H9 (cell line): ENCODE measurements at regions not wholly inside any gene's neighbourhood (a gene's known extent, or its start where the extent isn't known, plus 50 kb on each side); places are given as distances from the start of the nearest gene placed in this dataset.

Source experiments
- DNase-seq: peaks from one replicate; pipeline ENCODE4 v3.0.0-alpha.2; 2017
- H2AFZ ChIP-seq: one replicate; pipeline ENCODE4 v1.6.1; 2013; ENCODE audit warnings: mild to moderate bottlenecking, low read length, control low read depth, moderate library complexity
- H2AK5ac ChIP-seq: 2 replicates; pipeline ENCODE4 v1.6.1; 2013; ENCODE audit warnings: low read length, control low read depth, mixed read lengths; ENCODE audit not compliant: insufficient read length
- H2BK120ac ChIP-seq: one replicate; pipeline ENCODE4 v1.6.1; 2013; ENCODE audit warnings: low read depth, mild to moderate bottlenecking, low read length, control low read depth, inconsistent platforms; ENCODE audit not compliant: poor library complexity, severe bottlenecking
- H2BK12ac ChIP-seq: 2 replicates; pipeline ENCODE4 v1.6.1; 2013; ENCODE audit warnings: low read length, control low read depth, mixed read lengths, low read depth; ENCODE audit not compliant: insufficient read length
- H2BK15ac ChIP-seq: 2 replicates; pipeline ENCODE4 v1.6.1; 2013; ENCODE audit warnings: low read depth, low read length, control low read depth
- H2BK20ac ChIP-seq: one replicate; pipeline ENCODE4 v1.6.1; 2013; ENCODE audit warnings: low read depth, mild to moderate bottlenecking, low read length, control low read depth, inconsistent platforms; ENCODE audit not compliant: poor library complexity, severe bottlenecking
- H2BK5ac ChIP-seq: 2 replicates; pipeline ENCODE4 v1.6.1; 2013; ENCODE audit warnings: low read length, control low read depth, mixed read lengths; ENCODE audit not compliant: insufficient read length
- H3K14ac ChIP-seq: 2 replicates; pipeline ENCODE4 v1.6.1; 2013; ENCODE audit warnings: low read length, control low read depth; ENCODE audit not compliant: insufficient read depth
- H3K18ac ChIP-seq: 2 replicates; pipeline ENCODE4 v1.6.1; 2013; ENCODE audit warnings: low read depth, mild to moderate bottlenecking, mixed read lengths, low read length, control low read depth; ENCODE audit not compliant: insufficient read length
- H3K23ac ChIP-seq: 2 replicates; pipeline ENCODE4 v1.6.1; 2013; ENCODE audit warnings: low read length, control low read depth, mixed read lengths, low read depth; ENCODE audit not compliant: insufficient read length
- H3K23me2 ChIP-seq: 2 replicates; pipeline ENCODE4 v1.6.1; 2013; ENCODE audit warnings: low read depth, mild to moderate bottlenecking, mixed read lengths, low read length, control low read depth; ENCODE audit not compliant: insufficient read length, poor library complexity, severe bottlenecking
- H3K27ac ChIP-seq: 2 replicates; pipeline ENCODE4 v1.5.1; 2013; ENCODE audit warnings: low read length, control low read depth, mixed read lengths, low read depth; ENCODE audit not compliant: insufficient read length
- H3K27me3 ChIP-seq: 2 replicates; pipeline ENCODE4 v1.6.1; 2013; ENCODE audit warnings: low read length, control low read depth, inconsistent platforms; ENCODE audit not compliant: insufficient read depth
- H3K4ac ChIP-seq: 2 replicates; pipeline ENCODE4 v1.6.1; 2013; ENCODE audit warnings: low read depth, mild to moderate bottlenecking, control low read depth, inconsistent platforms, low read length, moderate library complexity
- H3K4me1 ChIP-seq: 2 replicates; pipeline ENCODE4 v1.6.1; 2013; ENCODE audit warnings: low read length, control low read depth, inconsistent platforms; ENCODE audit not compliant: insufficient read depth
- H3K4me2 ChIP-seq: 2 replicates; pipeline ENCODE4 v1.6.1; 2013; ENCODE audit warnings: low read length, control low read depth, mixed read lengths; ENCODE audit not compliant: insufficient read length, insufficient read depth
- H3K56ac ChIP-seq: 2 replicates; pipeline ENCODE4 v1.6.1; 2013; ENCODE audit warnings: low read depth, mild to moderate bottlenecking, mixed read lengths, low read length, control low read depth; ENCODE audit not compliant: insufficient read length
- H3K79me1 ChIP-seq: 2 replicates; pipeline ENCODE4 v1.6.1; 2013; ENCODE audit warnings: low read depth, mild to moderate bottlenecking, moderate library complexity, low read length, control low read depth, inconsistent platforms; ENCODE audit not compliant: insufficient read depth, poor library complexity, severe bottlenecking
- H3K79me2 ChIP-seq: 2 replicates; pipeline ENCODE4 v1.6.1; 2013; ENCODE audit warnings: low read length, control low read depth, inconsistent platforms; ENCODE audit not compliant: insufficient read depth
- H3K9ac ChIP-seq: 2 replicates; pipeline ENCODE4 v1.6.1; 2013; ENCODE audit warnings: low read length, control low read depth, mixed read lengths; ENCODE audit not compliant: insufficient read length; ENCODE audit errors: extremely low read depth
- H3K9me3 ChIP-seq: one replicate; pipeline ENCODE4 v1.6.1; 2013; ENCODE audit warnings: low read depth, low read length, inconsistent platforms; ENCODE audit not compliant: control insufficient read depth
- H3T11ph ChIP-seq: one replicate; pipeline ENCODE4 v1.6.1; 2013; ENCODE audit warnings: mild to moderate bottlenecking, low read length, control low read depth, inconsistent platforms
- H4K20me1 ChIP-seq: one replicate; pipeline ENCODE4 v1.6.1; 2013; ENCODE audit not compliant: control insufficient read depth, insufficient read length, insufficient read depth
- H4K5ac ChIP-seq: 2 replicates; pipeline ENCODE4 v1.6.1; 2013; ENCODE audit warnings: low read depth, mild to moderate bottlenecking, mixed read lengths, low read length, control low read depth; ENCODE audit not compliant: insufficient read length
- H4K8ac ChIP-seq: replicated peaks from 2 replicates; pipeline ENCODE4 v1.6.1; 2013; ENCODE audit warnings: low read length, control low read depth, mixed read lengths, low read depth; ENCODE audit not compliant: insufficient read length
- H4K91ac ChIP-seq: 2 replicates; pipeline ENCODE4 v1.6.1; 2013; ENCODE audit warnings: low read depth, mild to moderate bottlenecking, moderate library complexity, mixed read lengths, low read length, control low read depth; ENCODE audit not compliant: insufficient read length
- H3K27ac Mint-ChIP-seq, 3 experiments: 2 replicates in 2 of 3; 3 replicates in 1 of 3; pipeline ENCODE4 v1.8.0; 2020 to 2021; ENCODE audit warnings: mixed read lengths in 3 of 3, mild to moderate bottlenecking in 1 of 3, moderate library complexity in 1 of 3
- H3K27me3 Mint-ChIP-seq: 2 replicates; pipeline ENCODE4 v1.8.0; 2021; ENCODE audit warnings: low read depth, mild to moderate bottlenecking, moderate library complexity, mixed read lengths
- H3K36me3 Mint-ChIP-seq, 3 experiments: 2 replicates in 2 of 3; 3 replicates in 1 of 3; pipeline ENCODE4 v1.8.0; 2020 to 2021; ENCODE audit warnings: low read depth in 3 of 3, mixed read lengths in 3 of 3; ENCODE audit not compliant: insufficient read depth in 1 of 3
- H3K4me1 Mint-ChIP-seq, 2 experiments: 2 replicates each; pipeline ENCODE4 v1.8.0; 2020; ENCODE audit warnings: mixed read lengths in 2 of 2
- H3K4me3 Mint-ChIP-seq, 2 experiments: 2 replicates in 1 of 2; 3 replicates in 1 of 2; pipeline ENCODE4 v1.8.0; 2020 to 2021; ENCODE audit warnings: mild to moderate bottlenecking in 2 of 2, mixed read lengths in 2 of 2, moderate library complexity in 1 of 2
- H3K9me3 Mint-ChIP-seq, 2 experiments: 2 replicates in 1 of 2; 3 replicates in 1 of 2; pipeline ENCODE4 v1.8.0; 2020; ENCODE audit warnings: mild to moderate bottlenecking in 2 of 2, mixed read lengths in 2 of 2, moderate library complexity in 1 of 2
- CTCF ChIP-seq: fragments of 200-600 bp; sonication (generic); conservative IDR thresholded peaks from 3 replicates; pipeline ENCODE4 v1.8.0; 2021; ENCODE audit warnings: antibody characterized with exemption, mild to moderate bottlenecking
- WGBS: extraction: QIAGEN DNeasy Blood & Tissue Kit; methylation state at CpG from one replicate; pipeline ENCODE4 v1.1.7; 2013; ENCODE audit warnings: missing lambda C conversion rate, low lambda C conversion rate, mixed read lengths; ENCODE audit not compliant: insufficient read length; ENCODE audit errors: extremely low coverage; 5-methylcytosine and 5-hydroxymethylcytosine counted together

- Histone ChIP-seq H3K18ac (no peak overlapping the region), H2AFZ (no peak overlapping the region), H3K4me2 (no peak overlapping the region), H3K27ac (no peak overlapping the region), H4K20me1 (no peaks in the 10 kb centered on the region), H3K79me1 (no peaks in the 10 kb centered on the region), H3K23ac (no peak overlapping the region), H2AK5ac (no peak overlapping the region), H3K27me3 (no peaks in the 10 kb centered on the region), H3K56ac (no peak overlapping the region), H3K23me2 (peaks cover 4% of the 10 kb centered on the region), H2BK20ac (no peak overlapping the region), H2BK120ac (no peak overlapping the region), H3K9me3 (no peaks in the 10 kb centered on the region), H2BK5ac (no peak overlapping the region), H4K5ac (no peak overlapping the region), H2BK15ac (no peak overlapping the region), H3K14ac (no peak overlapping the region), H3T11ph (no peak overlapping the region), H3K9ac (no peak overlapping the region), H4K91ac (no peak overlapping the region), H4K8ac (no peak overlapping the region), H2BK12ac (no peak overlapping the region), H3K79me2 (no peaks in the 10 kb centered on the region), H3K4ac (no peak overlapping the region), H3K4me1 (peaks cover 8% of the 10 kb centered on the region; the same call in 1 of the 2 replicates)
- no peak for DNase-seq
- no peaks in the 10 kb centered on the region for H3K27me3 Mint-ChIP-seq
- peaks cover 0 to 14% (median 5%) of the 10 kb centered on the region in 3 experiments; a peak in 4 of 7 replicates for H3K36me3 Mint-ChIP-seq
- no peak overlapping the region for H3K4me3 Mint-ChIP-seq
- H3K9me3 Mint-ChIP-seq, result peaks cover 16 to 19% of the 10 kb centered on the region in 2 experiments
- WGBS, result no CpG with 5 or more reads among the region's 20 CpGs
- no peak for TF ChIP-seq CTCF
- H3K4me1 Mint-ChIP-seq, result peaks cover 28% of the 10 kb centered on the region in 2 experiments
- no peak overlapping the region for H3K27ac Mint-ChIP-seq
Measured at GRCh38 chr13:111844682-111845081, 222.3 kb upstream of the SOX1 start.
